ENCODE measurements at regions not wholly inside any gene's neighbourhood (a gene's known extent, or its start where the extent isn't known, plus 50 kb on each side); places are given as distances from the start of the nearest gene placed in this dataset.

DNA sequence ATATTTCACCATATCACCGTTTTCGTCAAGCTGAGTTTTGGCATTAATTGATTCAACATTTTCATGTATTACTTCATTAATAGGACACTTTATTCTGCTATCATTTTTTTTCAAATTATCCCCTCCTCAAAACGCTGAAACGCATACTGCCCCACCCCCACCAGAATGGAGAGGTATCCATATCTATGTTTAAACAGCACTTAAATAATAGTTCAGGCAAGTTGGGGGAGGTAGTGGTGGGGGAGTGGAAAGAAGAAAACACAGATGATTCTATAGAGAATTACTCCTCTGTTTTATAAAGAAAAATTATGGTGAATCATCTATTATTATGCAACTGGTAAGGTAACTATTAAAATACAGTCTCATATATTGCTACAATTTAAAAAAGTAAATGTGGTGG is 314.4 kb upstream of the ZEB2 start:
- TF ChIP-seq, protein P1, sequence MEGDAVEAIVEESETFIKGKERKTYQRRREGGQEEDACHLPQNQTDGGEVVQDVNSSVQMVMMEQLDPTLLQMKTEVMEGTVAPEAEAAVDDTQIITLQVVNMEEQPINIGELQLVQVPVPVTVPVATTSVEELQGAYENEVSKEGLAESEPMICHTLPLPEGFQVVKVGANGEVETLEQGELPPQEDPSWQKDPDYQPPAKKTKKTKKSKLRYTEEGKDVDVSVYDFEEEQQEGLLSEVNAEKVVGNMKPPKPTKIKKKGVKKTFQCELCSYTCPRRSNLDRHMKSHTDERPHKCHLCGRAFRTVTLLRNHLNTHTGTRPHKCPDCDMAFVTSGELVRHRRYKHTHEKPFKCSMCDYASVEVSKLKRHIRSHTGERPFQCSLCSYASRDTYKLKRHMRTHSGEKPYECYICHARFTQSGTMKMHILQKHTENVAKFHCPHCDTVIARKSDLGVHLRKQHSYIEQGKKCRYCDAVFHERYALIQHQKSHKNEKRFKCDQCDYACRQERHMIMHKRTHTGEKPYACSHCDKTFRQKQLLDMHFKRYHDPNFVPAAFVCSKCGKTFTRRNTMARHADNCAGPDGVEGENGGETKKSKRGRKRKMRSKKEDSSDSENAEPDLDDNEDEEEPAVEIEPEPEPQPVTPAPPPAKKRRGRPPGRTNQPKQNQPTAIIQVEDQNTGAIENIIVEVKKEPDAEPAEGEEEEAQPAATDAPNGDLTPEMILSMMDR (IDR thresholded peaks at IDR 0.05), result no peak
- no peak for TF ChIP-seq POLR2AphosphoS5 (IDR thresholded peaks at IDR 0.05)
